B cell (primary cell): ENCODE measurements at regions not wholly inside any gene's neighbourhood (a gene's known extent, or its start where the extent isn't known, plus 50 kb on each side); places are given as distances from the start of the nearest gene placed in this dataset.

ENCODE experiments used
- EZH2 ChIP-seq: IDR thresholded peaks from 2 replicates; pipeline ENCODE4 v1.6.1; 2012; ENCODE audit warnings: borderline replicate concordance, low read depth, mild to moderate bottlenecking, moderate library complexity, low read length; ENCODE audit not compliant: insufficient read depth, poor library complexity, severe bottlenecking
- TF ChIP-seq, protein P1 (sequence below): fragments of 200-600 bp; IDR thresholded peaks from one replicate; pipeline ENCODE4 v1.8.0; 2022; ENCODE audit warnings: antibody characterized with exemption, mild to moderate bottlenecking

GRCh38 chr5:28743025-28743715, 1704.8 kb upstream of the CDH9 start:
- TF ChIP-seq EZH2, result no peak
- TF ChIP-seq, protein P1, sequence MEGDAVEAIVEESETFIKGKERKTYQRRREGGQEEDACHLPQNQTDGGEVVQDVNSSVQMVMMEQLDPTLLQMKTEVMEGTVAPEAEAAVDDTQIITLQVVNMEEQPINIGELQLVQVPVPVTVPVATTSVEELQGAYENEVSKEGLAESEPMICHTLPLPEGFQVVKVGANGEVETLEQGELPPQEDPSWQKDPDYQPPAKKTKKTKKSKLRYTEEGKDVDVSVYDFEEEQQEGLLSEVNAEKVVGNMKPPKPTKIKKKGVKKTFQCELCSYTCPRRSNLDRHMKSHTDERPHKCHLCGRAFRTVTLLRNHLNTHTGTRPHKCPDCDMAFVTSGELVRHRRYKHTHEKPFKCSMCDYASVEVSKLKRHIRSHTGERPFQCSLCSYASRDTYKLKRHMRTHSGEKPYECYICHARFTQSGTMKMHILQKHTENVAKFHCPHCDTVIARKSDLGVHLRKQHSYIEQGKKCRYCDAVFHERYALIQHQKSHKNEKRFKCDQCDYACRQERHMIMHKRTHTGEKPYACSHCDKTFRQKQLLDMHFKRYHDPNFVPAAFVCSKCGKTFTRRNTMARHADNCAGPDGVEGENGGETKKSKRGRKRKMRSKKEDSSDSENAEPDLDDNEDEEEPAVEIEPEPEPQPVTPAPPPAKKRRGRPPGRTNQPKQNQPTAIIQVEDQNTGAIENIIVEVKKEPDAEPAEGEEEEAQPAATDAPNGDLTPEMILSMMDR, result no peak
